SJSA1 (cell line): ENCODE measurements at regions not wholly inside any gene's neighbourhood (a gene's known extent, or its start where the extent isn't known, plus 50 kb on each side); places are given as distances from the start of the nearest gene placed in this dataset.
"Not testable (repeated sequence)": the region's sequence is repeated elsewhere in the genome, so short reads cannot be mapped to it uniquely, and the experiment has no call there.

Experiments
- DNase-seq, 2 experiments: peaks; one replicate each; pipeline ENCODE4 v3.0.0-alpha.2; 2015 to 2020; ENCODE audit warnings: low spot score in 2 of 2, low read depth in 1 of 2
- H3K27ac ChIP-seq: fragments of 250-450 bp; sonication (Bioruptor Pico); 2 replicates; pipeline ENCODE4 v1.5.1; 2020; ENCODE audit warnings: mild to moderate bottlenecking, moderate library complexity
- H3K27me3 ChIP-seq: fragments of 250-450 bp; sonication (Bioruptor Pico); replicated peaks from 2 replicates; pipeline ENCODE4 v1.5.1; 2020; ENCODE audit warnings: mild to moderate bottlenecking, moderate library complexity
- H3K36me3 ChIP-seq: fragments of 250-450 bp; sonication (Bioruptor Pico); 2 replicates; pipeline ENCODE4 v1.5.1; 2020; ENCODE audit warnings: mild to moderate bottlenecking
- H3K4me1 ChIP-seq: fragments of 250-450 bp; sonication (Bioruptor Pico); replicated peaks from 2 replicates; pipeline ENCODE4 v1.6.1; 2021; ENCODE audit warnings: mild to moderate bottlenecking
- H3K4me3 ChIP-seq: fragments of 250-450 bp; sonication (Bioruptor Pico); 2 replicates; pipeline ENCODE4 v1.5.1; 2020; ENCODE audit warnings: mild to moderate bottlenecking
- H3K9me3 ChIP-seq: fragments of 250-450 bp; sonication (Bioruptor Pico); replicated peaks from 2 replicates; pipeline ENCODE4 v1.5.1; 2020; ENCODE audit warnings: mild to moderate bottlenecking

DNA sequence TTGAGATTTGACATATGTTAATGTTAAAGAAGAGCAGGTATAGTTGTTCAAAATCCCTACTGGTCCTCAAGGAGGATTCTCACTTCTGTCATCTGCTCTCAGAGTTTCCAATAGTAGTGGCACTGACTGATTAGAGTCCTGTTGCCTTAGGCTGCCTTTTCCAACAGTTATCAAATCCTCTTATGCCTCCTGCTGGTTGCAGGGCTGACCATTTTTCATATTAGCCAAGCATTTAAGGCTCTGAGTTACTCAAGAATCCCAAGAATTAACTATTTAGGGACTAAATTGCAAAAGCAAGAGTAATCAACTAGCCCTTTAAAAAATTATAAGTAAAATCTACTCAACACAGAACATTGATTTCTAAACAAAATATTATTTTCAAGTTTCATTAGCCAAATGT lies 212.0 kb upstream of the CHORDC1 start:
- H3K9me3 ChIP-seq: no peaks in the 10 kb centered on the region
- no peak overlapping the region for H3K4me3 ChIP-seq
- H3K27me3 ChIP-seq: no peaks in the 10 kb centered on the region
- H3K4me1 ChIP-seq: no peaks in the 10 kb centered on the region
- H3K36me3 ChIP-seq: no peaks in the 10 kb centered on the region
- DNase-seq: no peak
- no peak overlapping the region for H3K27ac ChIP-seq

DNA sequence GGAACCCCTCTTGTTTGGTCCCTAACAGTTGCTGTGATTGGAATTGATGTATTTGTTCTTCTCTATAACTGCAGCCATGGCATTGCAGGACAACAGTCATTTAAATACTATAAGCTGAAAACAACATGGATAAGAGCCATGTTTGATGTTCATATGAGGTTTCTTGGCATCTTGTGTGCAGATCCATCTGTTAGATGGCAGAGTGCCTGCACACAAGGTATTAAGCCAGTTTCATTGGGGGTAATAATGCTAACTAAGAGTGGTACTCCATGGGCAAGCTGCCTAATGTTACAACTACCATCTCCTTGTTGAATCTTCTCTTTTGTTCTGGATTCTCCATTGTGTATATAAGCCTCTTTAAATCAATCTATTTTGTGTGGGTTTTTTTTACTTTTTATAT lies 206.0 kb upstream of the CHORDC1 start:
- no peak overlapping the region for H3K4me3 ChIP-seq
- no peaks in the 10 kb centered on the region for H3K9me3 ChIP-seq
- no peaks in the 10 kb centered on the region for H3K36me3 ChIP-seq
- no peak overlapping the region for H3K27ac ChIP-seq
- H3K4me1 ChIP-seq: no peaks in the 10 kb centered on the region
- DNase-seq: no peak
- no peaks in the 10 kb centered on the region for H3K27me3 ChIP-seq

DNA sequence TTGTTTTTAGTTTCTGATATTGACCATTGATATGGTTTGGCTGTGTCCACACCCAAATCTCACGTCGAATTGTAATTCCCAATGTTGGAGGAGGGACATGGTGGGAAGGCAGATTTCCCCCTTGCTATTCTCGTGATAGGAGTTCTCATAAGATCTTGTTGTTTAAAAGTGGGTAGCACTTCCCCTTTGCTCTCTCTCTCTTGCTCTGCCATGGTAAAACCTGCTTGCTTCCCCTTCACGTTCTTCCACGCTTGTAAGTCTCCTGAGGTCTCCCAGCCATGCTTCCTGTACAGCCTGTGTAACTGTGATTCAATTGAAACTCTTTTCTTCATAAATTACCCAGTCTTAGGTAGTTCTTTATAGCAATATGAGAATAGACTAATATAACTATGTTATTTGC lies 203.6 kb upstream of the CHORDC1 start:
- Histone ChIP-seq H3K9me3 (no peaks in the 10 kb centered on the region), H3K27ac (no peak overlapping the region), H3K4me1 (no peaks in the 10 kb centered on the region), H3K36me3 (no peaks in the 10 kb centered on the region), H3K27me3 (no peaks in the 10 kb centered on the region), H3K4me3 (no peak overlapping the region)
- DNase-seq: no peak

DNA sequence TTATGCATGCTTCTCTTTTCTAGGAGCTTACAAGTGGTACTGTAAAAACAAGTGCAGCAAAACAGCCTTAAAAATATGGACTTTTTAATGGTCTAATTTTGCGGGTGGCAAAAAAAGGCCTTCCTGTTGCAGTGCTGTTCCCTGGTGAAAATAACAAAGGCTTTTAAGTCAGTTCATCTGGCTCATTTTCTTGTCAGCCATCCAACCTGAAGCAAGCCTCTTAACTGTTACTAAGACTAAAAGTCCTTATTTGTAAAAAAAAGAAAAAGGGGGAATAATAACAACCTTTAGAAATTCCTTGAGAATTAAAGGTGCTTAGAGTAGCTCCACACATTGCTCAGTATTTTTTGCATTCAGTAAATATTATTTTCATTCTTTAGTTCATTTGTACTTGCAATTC lies 200.5 kb upstream of the CHORDC1 start:
- no peak for DNase-seq
- Histone ChIP-seq H3K4me3 (no peak overlapping the region), H3K36me3 (no peaks in the 10 kb centered on the region), H3K4me1 (no peaks in the 10 kb centered on the region), H3K27ac (no peak overlapping the region), H3K9me3 (no peaks in the 10 kb centered on the region), H3K27me3 (no peaks in the 10 kb centered on the region)

DNA sequence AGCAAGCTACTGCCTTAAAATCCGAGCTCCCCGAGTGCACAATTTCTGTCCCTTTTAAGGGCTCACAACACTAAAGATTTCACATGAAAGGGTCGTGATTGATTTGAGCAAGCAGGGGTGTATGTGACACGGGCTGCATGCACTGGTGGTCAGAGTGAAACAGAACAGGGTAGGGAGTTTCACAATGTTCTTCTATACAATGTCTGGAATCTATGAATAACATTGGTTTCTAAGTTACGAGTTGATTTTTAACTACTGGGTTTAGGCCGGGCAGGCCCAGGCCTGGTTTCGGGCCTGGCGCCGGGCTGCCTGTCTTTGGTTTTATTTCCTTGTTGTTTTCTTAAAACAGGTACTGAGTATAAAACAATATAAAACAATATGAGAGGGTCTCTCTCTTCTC lies 199.9 kb upstream of the CHORDC1 start:
- not testable (repeated sequence) for DNase-seq, H3K9me3 ChIP-seq, H3K27me3 ChIP-seq, H3K4me3 ChIP-seq, H3K4me1 ChIP-seq, H3K27ac ChIP-seq, H3K36me3 ChIP-seq

DNA sequence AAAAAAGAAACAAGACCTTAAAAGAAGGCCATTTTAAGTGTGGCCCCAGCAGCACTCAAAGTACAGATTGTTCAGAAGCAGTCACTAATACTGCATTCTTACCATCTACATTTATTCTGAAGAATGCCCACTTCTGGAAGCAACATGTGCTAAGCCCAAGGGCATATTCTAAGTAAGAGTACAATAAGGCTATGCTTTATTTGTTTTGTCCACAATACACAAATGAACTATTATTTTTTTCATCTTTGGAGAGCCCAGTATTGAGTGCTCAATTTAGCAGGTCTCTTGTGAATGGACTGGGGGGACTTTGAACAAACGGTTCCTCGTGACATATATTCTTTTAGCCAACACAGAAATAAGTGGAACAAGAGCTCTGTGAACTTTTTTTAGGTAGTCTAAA lies 191.4 kb upstream of the CHORDC1 start:
- no peak overlapping the region for H3K27ac ChIP-seq
- H3K9me3 ChIP-seq: no peaks in the 10 kb centered on the region
- H3K27me3 ChIP-seq: no peaks in the 10 kb centered on the region
- H3K4me1 ChIP-seq: no peaks in the 10 kb centered on the region
- no peaks in the 10 kb centered on the region for H3K36me3 ChIP-seq
- DNase-seq: no peak
- H3K4me3 ChIP-seq: no peak overlapping the region

DNA sequence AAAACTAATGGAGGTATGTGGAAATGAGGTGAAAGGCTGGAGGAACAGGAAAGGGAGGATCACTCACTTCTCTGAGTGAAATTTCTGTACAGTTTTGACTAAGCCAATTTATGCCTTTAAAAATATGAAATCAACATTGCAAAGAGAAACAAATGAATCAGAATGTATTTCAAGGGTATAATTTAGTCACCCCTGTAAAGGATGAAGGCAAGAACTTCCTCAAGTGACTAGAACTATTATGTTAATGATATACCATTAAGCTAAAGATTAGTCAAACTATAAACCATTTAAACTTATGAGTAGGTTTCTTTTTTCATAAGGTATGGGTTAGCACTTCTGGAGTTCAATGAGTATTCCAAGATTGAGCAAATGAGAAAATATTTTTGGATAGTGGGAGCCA lies 184.5 kb upstream of the CHORDC1 start:
- no peaks in the 10 kb centered on the region for H3K27me3 ChIP-seq
- DNase-seq: no peak
- no peaks in the 10 kb centered on the region for H3K36me3 ChIP-seq
- no peaks in the 10 kb centered on the region for H3K4me1 ChIP-seq
- H3K4me3 ChIP-seq: no peak overlapping the region
- H3K9me3 ChIP-seq: no peaks in the 10 kb centered on the region
- no peak overlapping the region for H3K27ac ChIP-seq

DNA sequence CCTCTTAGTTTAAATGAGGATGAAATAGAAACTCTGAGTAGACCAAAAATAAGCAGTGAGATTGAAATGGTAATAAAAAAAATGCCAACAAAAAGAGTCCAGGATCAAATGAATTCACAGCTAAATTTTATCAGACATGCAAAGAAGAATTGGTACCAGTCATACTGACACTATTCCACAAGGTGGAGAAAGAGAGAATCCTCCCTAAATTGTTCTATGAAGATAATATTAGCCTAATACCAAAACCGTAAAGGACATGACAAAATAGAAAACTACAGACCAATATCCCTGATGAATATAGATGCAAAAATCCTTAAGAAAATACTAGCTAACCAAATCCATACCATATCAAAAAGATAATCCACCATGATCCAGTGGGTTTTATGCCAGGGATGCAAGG lies 169.8 kb upstream of the CHORDC1 start:
- no peaks in the 10 kb centered on the region for H3K36me3 ChIP-seq

DNA sequence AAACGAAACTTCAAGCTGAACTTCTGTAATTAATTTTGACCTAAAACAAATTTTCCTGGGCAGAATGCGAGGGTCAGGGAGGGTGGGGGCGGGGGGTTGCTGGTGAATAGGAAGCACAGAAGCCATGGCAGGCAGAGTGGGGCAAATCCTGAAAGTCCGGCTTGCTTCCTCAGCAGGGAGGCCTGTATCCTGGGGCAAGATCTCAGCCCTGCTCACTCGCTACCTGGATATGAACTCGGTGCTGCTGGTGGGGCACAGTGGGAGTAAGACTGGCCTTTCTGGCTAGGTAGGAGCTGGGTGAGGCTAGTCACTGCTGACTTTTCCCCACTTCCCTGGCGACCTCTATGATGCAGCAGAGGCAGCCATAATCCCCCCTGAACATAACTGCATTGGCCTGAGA lies 168.9 kb upstream of the CHORDC1 start:
- Histone ChIP-seq H3K36me3 (no peaks in the 10 kb centered on the region), H3K27ac (no peak overlapping the region), H3K9me3 (no peaks in the 10 kb centered on the region), H3K4me1 (no peaks in the 10 kb centered on the region), H3K27me3 (no peaks in the 10 kb centered on the region), H3K4me3 (no peak overlapping the region)
- DNase-seq: no peak

More for the DNA sequence above, 169.8 kb upstream of the CHORDC1 start:
- Histone ChIP-seq H3K9me3 (no peaks in the 10 kb centered on the region), H3K27me3 (no peaks in the 10 kb centered on the region), H3K4me1 (no peaks in the 10 kb centered on the region), H3K27ac (no peak overlapping the region), H3K4me3 (no peak overlapping the region)
- no peak for DNase-seq

DNA sequence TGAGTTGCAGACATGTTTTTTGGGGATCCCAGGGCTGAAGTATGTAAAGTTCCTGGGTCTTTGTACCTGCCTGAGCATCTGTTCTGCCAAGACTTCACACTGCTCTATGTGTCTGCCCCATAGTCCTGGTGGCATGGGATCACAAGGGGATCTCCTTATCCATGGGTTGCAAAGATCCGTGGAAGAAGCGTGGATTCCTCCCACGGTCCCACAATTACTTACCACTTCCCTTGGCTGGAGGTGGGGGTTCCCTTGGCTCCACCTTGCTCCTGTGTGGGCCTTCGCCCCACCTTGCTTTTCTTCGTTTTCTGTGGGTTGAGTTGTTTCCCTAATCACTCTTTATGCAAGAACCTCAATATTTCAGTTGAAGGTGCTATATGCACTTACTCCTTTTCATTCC lies 157.4 kb upstream of the CHORDC1 start:
- no peak for DNase-seq
- H3K36me3 ChIP-seq: no peaks in the 10 kb centered on the region
- no peak overlapping the region for H3K4me3 ChIP-seq
- H3K9me3 ChIP-seq: no peaks in the 10 kb centered on the region
- no peaks in the 10 kb centered on the region for H3K27me3 ChIP-seq
- H3K4me1 ChIP-seq: no peaks in the 10 kb centered on the region
- no peak overlapping the region for H3K27ac ChIP-seq

DNA sequence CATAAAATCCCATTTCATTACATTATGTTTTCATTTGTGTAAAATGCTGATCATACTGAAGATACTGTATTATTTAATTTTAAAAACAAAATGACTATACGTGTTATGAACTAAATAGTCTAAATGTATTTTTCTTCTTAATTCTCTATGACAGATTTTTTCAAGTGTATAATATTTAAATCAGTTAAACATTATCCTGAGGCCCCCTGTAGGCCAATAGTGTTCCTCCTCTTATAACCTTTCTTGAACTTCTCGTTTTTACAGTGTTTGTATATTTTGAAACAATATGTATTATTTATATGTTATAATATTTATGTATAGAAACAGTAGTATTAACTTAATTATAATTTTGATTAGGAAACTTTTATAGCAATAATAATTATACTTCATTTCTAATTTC lies 151.1 kb upstream of the CHORDC1 start:
- H3K27me3 ChIP-seq: no peaks in the 10 kb centered on the region

DNA sequence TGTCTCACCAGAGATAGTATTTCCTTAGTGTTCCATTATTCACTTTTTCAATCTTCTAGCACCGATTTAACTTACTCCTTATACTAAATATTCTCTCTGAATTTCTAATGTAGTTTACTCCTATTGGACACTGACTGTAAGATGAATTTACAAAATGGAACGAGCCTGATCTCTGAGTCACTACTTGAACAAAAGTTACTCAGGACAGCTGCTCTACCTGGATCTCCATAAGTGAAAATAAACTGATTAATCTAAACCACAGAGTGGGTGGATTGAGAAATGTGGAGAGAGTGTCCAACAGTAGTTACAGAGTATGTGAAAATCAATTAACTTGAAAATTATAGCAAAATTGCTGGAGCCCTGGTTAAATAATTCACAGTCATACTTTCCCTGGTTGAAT lies 141.7 kb upstream of the CHORDC1 start:
- H3K4me1 ChIP-seq: no peaks in the 10 kb centered on the region
- H3K4me3 ChIP-seq: no peak overlapping the region
- no peak overlapping the region for H3K27ac ChIP-seq
- no peaks in the 10 kb centered on the region for H3K9me3 ChIP-seq
- H3K36me3 ChIP-seq: no peaks in the 10 kb centered on the region
- H3K27me3 ChIP-seq: no peaks in the 10 kb centered on the region
- no peak for DNase-seq

More for the DNA sequence above, 151.1 kb upstream of the CHORDC1 start:
- Histone ChIP-seq H3K4me3 (no peak overlapping the region), H3K9me3 (no peaks in the 10 kb centered on the region), H3K27ac (no peak overlapping the region), H3K36me3 (no peaks in the 10 kb centered on the region), H3K4me1 (no peaks in the 10 kb centered on the region)
- no peak for DNase-seq

DNA sequence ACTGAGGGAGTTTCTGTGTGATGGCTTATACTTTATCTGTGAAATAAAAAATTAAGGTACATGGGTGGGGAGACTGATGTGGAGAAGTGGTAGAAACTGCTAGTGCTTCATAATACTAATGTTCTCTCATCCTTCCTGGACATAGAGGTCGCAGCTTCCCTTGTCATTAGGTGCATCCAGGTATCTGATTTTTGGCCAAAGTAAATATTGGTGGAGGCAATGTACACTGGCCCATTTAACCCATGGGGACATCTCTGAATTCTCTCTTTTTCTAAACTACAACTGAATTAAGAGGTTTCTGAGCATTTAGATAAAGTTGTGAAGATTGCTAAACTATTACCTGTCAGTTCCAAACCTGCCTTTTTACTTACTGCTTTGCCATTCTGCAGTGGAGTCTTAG lies 140.9 kb upstream of the CHORDC1 start:
- Histone ChIP-seq H3K4me1 (no peaks in the 10 kb centered on the region), H3K9me3 (no peaks in the 10 kb centered on the region), H3K4me3 (no peak overlapping the region), H3K27me3 (no peaks in the 10 kb centered on the region), H3K27ac (no peak overlapping the region), H3K36me3 (no peaks in the 10 kb centered on the region)
- DNase-seq: no peak

DNA sequence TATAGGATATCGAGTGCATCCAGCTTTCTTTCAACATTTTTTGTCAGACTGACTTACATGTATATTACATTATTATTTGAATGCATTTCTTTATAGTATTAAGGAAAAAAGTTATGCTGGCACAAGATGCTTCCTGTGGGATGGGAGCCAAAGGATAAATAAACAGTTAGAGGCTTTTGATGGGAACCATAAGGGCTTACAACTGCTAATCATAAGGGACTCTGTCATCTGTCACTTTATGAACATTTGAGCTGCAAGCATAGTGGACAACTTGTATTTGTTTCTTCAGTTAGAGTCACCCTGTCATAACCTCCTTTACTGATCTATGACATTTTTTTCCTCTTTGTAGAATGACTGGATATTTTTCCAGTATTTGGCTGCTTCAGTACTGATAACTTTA lies 132.4 kb upstream of the CHORDC1 start:
- DNase-seq: no peak
- Histone ChIP-seq H3K27ac (no peak overlapping the region), H3K4me1 (no peaks in the 10 kb centered on the region), H3K9me3 (no peaks in the 10 kb centered on the region), H3K36me3 (no peaks in the 10 kb centered on the region), H3K4me3 (no peak overlapping the region), H3K27me3 (no peaks in the 10 kb centered on the region)

DNA sequence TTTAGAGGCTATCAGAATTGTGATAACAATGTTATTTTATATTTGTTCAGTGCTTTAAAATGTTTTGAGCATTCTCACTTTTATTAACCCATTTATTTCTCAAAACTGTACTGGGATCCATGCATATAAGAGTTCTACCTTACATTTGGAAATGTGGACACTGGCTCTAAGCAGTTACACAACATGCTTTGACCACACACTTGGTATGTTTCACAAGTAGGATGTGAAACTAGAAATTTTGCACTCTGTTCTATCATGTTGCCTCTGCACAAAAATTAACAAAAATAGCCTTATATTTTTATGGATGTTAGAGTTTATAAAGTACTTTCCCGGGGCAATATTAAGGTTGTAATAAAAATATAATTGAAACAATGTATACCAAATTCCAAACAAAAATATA lies 126.9 kb upstream of the CHORDC1 start:
- DNase-seq: no peak
- Histone ChIP-seq H3K36me3 (no peaks in the 10 kb centered on the region), H3K27ac (no peak overlapping the region), H3K9me3 (no peaks in the 10 kb centered on the region), H3K4me1 (no peaks in the 10 kb centered on the region), H3K27me3 (no peaks in the 10 kb centered on the region), H3K4me3 (no peak overlapping the region)
